OCI-LY1 (cell line): ENCODE measurements at regions not wholly inside any gene's neighbourhood (a gene's known extent, or its start where the extent isn't known, plus 50 kb on each side); places are given as distances from the start of the nearest gene placed in this dataset.

ENCODE experiments used
- CTCF ChIP-seq: fragments of 200-600 bp; sonication (generic), shearing (Covaris generic); IDR thresholded peaks from 2 replicates; pipeline ENCODE4 v1.5.1; 2017; ENCODE audit warnings: mild to moderate bottlenecking, antibody characterized with exemption, low read length, moderate library complexity, mixed read lengths
- EZH2 ChIP-seq: fragments of 200-600 bp; sonication (generic), shearing (Covaris generic); IDR thresholded peaks from 2 replicates; pipeline ENCODE4 v1.8.0; 2017; ENCODE audit warnings: borderline replicate concordance, mixed run types, mild to moderate bottlenecking, antibody characterized with exemption, low read length, moderate library complexity, mixed read lengths

GRCh38 chr2:22397847-22398246 is 987.1 kb upstream of the KLHL29 start:
- no peak for TF ChIP-seq CTCF
- TF ChIP-seq EZH2, result no peak
